Loucy (cell line): ENCODE measurements at regions not wholly inside any gene's neighbourhood (a gene's known extent, or its start where the extent isn't known, plus 50 kb on each side); places are given as distances from the start of the nearest gene placed in this dataset.

Experiments used
- CTCF ChIP-seq: fragments of 200-600 bp; sonication (generic); conservative IDR thresholded peaks from 2 replicates; pipeline ENCODE4 v1.5.1; 2014; ENCODE audit warnings: mild to moderate bottlenecking, antibody characterized with exemption, low read length
- EZH2phosphoT487 ChIP-seq: fragments of 200-600 bp; IDR thresholded peaks from 2 replicates; pipeline ENCODE4 v1.6.1; 2018; ENCODE audit warnings: antibody characterized with exemption, mild to moderate bottlenecking, moderate library complexity, borderline replicate concordance

- TF ChIP-seq CTCF = no peak
- TF ChIP-seq EZH2phosphoT487 = no peak
Measured at GRCh38 chr12:58481811-58482210, 438.5 kb downstream of the LRIG3 start.
